Upper lobe of right lung (tissue), 1 donor: ENCODE measurements at regions not wholly inside any gene's neighbourhood (a gene's known extent, or its start where the extent isn't known, plus 50 kb on each side); places are given as distances from the start of the nearest gene placed in this dataset.
"Not testable (repeated sequence)": the region's sequence is repeated elsewhere in the genome, so short reads cannot be mapped to it uniquely, and the experiment has no call there.

ENCODE experiments used
- ATAC-seq: fragments of 200-7000 bp; cut with Tn5 transposase; one replicate; pipeline ENCODE4 v1.9.1; 2020; ENCODE audit warnings: mild to moderate bottlenecking, moderate library complexity
- DNase-seq: peaks from one replicate; pipeline ENCODE4 v3.0.0-alpha.2; 2020
- H3K27ac ChIP-seq: fragments of 200-600 bp; one replicate; pipeline ENCODE4 v1.8.0; 2022
- H3K27me3 ChIP-seq: fragments of 200-600 bp; one replicate; pipeline ENCODE4 v1.8.0; 2022; ENCODE audit warnings: mild to moderate bottlenecking
- H3K36me3 ChIP-seq: fragments of 200-600 bp; one replicate; pipeline ENCODE4 v1.8.0; 2022
- H3K4me1 ChIP-seq: fragments of 200-600 bp; one replicate; pipeline ENCODE4 v1.8.0; 2022
- H3K4me3 ChIP-seq: fragments of 200-600 bp; one replicate; pipeline ENCODE4 v1.8.0; 2022; ENCODE audit warnings: mild to moderate bottlenecking
- H3K9me3 ChIP-seq: fragments of 200-600 bp; one replicate; pipeline ENCODE4 v1.8.0; 2022
- CTCF ChIP-seq: fragments of 200-600 bp; IDR thresholded peaks from one replicate; pipeline ENCODE4 v1.8.0; 2022; ENCODE audit warnings: antibody characterized with exemption
- intact Hi-C: fragments of 100-400 bp; cut with DNase I; formaldehyde crosslinking; loops from one replicate; pipeline ENCODE4 v1.11.0; 2022
- donor health status: DM: no; HTN: yes; CAD: no; lungs with severe emphysema.

GRCh38 chr7:81831883-81832282 lies 62.0 kb upstream of the HGF start:
- no peak for ATAC-seq
- no peak for DNase-seq
- TF ChIP-seq CTCF: no peak
- H3K27ac ChIP-seq: no peak overlapping the region
- H3K4me1 ChIP-seq: no peaks in the 10 kb centered on the region
- intact Hi-C loops: no loop called here
- no peaks in the 10 kb centered on the region for H3K27me3 ChIP-seq
- H3K36me3 ChIP-seq: no peaks in the 10 kb centered on the region
- no peaks in the 10 kb centered on the region for H3K9me3 ChIP-seq
- no peak overlapping the region for H3K4me3 ChIP-seq

DNA sequence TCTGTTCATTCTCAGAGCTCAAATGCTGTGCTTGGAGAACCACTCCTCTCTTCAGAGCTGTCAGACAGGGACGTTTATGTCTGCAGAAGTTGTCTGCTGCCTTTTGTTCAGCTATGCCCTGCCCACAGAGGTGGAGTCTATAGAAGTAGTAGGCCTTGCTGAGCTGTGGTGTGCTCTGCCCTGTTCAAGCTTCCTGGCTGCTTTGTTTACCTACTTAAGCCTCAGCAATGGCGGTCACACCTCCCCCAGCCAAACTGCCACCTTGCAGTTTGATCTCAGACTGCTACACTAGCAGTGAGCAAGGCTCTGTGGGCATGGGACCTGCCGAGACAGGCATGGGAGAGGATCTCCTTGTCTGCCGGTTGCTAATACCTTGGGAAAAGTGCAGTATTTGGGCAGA lies 59.7 kb upstream of the HGF start:
- H3K9me3 ChIP-seq: not testable (repeated sequence)

DNA sequence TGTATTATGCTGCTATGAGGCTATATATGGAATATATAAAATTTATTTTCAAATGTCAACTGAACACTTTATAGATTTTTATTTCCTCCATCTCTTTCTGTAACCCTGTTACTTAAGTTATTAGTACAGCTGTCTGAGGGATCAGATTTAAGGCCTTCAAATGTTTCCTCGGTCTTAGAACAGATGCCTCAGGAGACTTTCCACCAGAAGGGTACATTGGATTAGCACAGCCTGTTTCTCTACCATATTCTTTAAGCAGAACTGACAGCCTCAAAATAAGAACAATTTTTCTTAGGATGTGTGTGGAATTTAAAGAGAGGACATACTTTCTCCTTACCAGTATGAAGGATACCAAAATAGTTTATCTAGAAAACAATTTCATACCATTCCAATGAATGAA lies 53.0 kb upstream of the HGF start:
- Histone ChIP-seq H3K4me3 (no peak overlapping the region), H3K36me3 (no peaks in the 10 kb centered on the region), H3K4me1 (no peaks in the 10 kb centered on the region), H3K9me3 (no peaks in the 10 kb centered on the region), H3K27ac (no peak overlapping the region), H3K27me3 (no peaks in the 10 kb centered on the region)
- DNase-seq: no peak
- intact Hi-C loops: no loop called here
- TF ChIP-seq CTCF: no peak
- ATAC-seq: no peak

More for the DNA sequence above, 59.7 kb upstream of the HGF start:
- intact Hi-C loops, H3K4me3 ChIP-seq, H3K36me3 ChIP-seq, ATAC-seq, H3K27me3 ChIP-seq, H3K27ac ChIP-seq, DNase-seq, H3K4me1 ChIP-seq: not testable (repeated sequence)

DNA sequence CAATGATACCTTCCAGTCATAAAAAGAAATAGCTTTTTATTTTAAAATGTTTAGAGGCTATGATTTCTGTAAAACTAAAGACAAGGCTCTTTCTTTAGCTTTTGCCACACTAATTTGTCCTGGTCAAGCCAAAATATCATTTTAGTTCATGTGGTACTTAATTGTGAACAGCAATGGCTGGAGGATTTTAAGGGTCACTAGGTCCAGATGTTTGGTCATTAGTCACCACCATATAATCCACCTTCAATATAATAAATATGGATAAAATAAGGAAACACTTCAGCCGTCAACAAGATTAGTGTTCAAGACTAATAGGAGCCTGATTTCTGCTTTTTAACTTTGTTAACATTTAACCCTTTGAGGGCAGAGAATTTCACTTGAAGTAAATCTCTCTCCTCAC lies 50.0 kb upstream of the HGF start:
- H3K4me1 ChIP-seq: no peaks in the 10 kb centered on the region
- no peak for DNase-seq
- no peaks in the 10 kb centered on the region for H3K9me3 ChIP-seq
- no peak for ATAC-seq
- TF ChIP-seq CTCF: no peak
- H3K27ac ChIP-seq: no peak overlapping the region
- H3K27me3 ChIP-seq: no peaks in the 10 kb centered on the region
- H3K36me3 ChIP-seq: no peaks in the 10 kb centered on the region
- no peak overlapping the region for H3K4me3 ChIP-seq
- intact Hi-C loops: no loop called here
